NCI-H2107 treated with DMSO at 0.1 percent for 48 hours (cell line): ENCODE measurements at regions not wholly inside any gene's neighbourhood (a gene's known extent, or its start where the extent isn't known, plus 50 kb on each side); places are given as distances from the start of the nearest gene placed in this dataset.
A peak's percentile ranks its signal among the peaks of the same experiment; 100 is the strongest.
"Not testable (repeated sequence)": the region's sequence is repeated elsewhere in the genome, so short reads cannot be mapped to it uniquely, and the experiment has no call there.

Experiments used
- DNase-seq: peaks from one replicate; lab custom pipeline; 2025; ENCODE audit not compliant: unreplicated experiment; lab: John Stamatoyannopoulos, UW

DNA sequence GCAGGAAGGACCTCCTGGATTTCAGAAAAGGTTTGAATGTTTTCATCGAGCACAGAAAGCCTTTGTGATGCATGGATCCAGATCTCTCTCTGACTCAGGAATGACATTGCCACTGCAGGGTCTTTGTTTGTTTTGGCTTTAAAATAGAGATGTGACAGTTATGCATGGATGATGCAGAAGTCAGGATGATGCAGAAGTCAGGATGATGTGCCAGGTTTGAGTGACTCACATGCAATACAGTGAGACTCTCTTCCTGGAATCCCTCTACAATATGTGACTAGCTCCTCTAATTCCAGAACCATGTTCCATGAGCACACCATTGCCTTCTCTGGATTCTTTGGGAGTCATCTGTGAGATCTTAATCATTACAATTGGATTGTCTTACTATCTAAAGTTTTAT, 177.9 kb upstream of the RAB6C start:
- no peak for DNase-seq

DNA sequence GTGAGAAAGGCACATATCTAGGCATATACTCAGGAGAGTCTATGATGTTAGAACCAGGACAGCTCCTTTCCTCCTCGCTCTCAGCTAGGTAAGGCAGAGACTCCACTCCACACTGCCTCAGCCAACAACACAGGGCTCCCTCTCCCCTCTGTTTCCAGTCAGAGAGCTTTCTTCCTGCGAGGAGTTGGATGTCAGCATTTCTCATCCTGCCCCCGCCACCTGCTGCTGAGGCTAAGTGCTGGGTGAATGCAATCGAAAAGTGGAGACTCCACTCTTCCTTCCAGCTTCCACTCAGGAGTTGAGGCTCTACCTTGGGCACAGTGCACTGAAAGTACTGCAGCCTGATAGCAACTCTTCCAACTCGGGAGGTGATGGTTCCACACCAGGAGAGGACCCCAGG, 177.2 kb upstream of the RAB6C start:
- peak; percentile 13 for DNase-seq

DNA sequence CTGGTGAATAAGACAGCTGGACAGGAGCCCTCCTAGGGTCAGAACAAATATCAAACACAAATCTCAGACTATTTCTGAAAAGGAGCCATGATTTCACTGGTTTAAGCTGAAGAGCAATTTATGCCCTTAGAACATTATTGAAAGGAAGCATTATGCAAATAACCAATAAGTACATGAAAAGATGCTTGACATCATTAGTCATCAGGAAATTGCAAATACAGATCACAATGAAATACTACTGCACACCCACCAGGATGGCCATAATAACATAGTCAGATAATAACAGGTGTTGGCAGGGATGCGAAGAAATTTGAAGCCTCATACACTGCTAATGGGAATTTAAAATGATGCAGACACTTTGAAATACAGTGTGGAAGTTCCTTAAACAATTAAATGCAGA, 176.4 kb upstream of the RAB6C start:
- DNase-seq, result peak; percentile 21

DNA sequence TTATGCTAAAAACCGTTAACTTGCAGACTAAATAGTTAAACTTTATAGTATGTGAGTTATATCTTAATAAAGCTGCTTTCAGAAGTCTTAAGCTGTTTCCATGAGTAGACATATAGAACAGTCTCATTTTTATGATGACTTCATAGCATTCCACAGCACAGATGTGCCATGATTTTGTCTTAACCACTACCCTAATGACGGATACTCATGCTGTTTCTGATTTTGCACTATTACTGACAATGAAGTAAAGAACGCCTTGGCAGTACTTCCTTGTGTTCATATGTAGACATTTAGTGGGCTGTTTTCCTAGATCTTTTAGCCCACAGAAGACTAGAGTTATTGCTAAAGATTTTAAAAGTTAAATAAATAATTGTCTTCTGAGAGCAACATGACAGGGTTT, 175.6 kb upstream of the RAB6C start:
- no peak for DNase-seq

DNA sequence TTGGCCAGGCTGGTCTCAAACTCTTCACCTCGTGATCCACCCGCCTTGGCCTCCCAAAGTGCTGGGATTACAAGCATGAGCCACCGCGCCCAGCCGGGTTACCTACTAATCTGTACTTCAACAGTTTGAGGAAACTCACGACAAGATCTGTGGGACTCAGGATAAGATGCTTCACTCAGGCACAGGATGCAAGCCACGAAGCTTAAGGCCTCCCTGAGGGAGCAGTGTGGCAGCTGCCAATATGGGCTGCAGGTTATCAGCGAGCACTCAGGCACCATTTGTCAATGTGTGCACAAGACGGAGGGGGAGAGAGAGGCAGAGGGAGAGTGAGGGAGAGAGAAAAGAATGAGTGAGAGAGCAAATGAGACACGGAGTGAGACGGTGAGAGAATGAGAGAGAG, 173.6 kb upstream of the RAB6C start:
- no peak for DNase-seq

DNA sequence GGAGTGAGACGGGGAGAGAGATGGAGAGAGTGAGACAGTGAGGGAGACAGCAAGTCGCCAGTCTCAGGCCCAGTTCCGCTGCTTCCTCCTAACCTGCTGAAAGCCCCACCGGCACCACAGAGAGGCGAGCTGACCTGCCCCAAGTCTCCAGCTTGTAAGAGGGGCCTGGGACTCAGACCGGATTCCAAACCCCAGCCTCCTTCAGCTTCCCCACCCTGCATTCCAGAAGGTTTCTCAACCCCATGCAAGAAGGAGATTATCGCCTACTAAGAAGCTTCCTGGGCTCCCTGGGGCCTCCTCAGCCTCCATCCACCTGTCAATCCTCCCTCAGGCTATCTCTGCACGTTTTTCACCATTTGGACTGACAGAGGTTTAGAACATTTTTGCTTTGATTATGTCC, 173.1 kb upstream of the RAB6C start:
- DNase-seq, result no peak

DNA sequence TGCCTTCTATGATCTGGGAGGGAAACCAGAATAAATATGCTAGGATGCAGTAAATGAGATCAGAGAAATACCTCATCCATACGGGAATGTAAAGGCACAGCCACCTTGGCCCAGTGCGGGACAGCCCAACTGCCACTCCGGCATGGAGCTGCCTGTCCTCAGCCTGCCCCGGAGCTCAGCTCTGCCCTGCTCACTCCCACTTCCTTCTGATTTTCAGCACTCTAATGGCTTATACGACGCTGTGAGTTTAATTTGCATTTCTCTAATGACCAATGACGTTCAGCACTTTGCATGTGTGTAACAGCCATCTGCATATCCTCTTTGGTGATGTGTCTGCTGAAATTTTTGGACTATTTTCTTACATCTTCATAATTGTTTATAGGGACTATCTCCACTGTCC, 172.5 kb upstream of the RAB6C start:
- DNase-seq, result no peak

DNA sequence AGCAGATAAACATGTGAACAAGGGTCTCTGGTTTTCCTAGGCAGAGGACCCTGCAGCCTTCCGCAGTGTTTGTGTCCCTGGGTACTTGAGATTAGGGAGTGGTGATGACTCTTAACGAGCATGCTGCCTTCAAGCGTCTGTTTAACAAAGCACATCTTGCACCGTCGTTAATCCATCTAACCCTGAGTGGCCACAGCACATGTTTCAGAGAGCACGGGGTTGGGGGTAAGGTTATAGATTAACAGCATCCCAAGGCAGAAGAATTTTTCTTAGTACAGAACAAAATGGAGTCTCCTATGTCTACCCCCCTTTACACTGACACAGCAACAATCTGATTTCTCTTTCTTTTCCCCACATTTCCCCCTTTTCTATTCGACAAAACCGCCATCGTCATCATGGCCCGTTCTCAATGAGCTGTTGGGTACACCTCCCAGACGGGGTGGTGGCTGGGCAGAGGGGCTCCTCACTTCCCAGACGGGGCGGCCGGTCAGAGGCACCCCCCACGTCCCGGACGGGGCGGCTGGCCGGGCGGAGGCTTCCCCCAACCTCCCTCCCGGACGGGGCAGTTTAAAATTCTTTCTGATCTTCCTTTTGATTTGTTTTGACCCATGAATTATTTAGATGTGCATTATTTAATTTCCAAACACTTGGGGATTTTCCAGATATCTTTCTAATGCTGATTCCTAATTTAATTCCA, 171.7 kb upstream of the RAB6C start:
- not testable (repeated sequence) for DNase-seq

DNA sequence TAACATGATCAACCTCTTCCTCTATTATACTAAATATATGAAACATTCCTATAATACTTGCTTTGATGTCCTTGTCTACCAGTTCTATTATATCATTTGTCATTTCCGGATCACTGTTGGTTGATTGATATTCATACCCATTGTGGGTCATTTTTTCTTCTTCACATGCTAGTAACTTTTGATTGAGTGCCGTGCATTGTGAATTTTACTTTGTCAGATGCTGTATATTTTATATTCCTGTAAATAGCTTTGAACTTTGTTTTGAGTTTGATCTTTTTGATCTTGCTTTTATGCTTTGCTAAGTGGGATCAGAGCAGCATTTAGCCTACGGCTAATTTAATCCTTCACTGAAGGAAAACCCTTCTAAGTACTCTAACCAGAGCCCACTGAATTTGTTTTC, 168.9 kb upstream of the RAB6C start:
- no peak for DNase-seq

DNA sequence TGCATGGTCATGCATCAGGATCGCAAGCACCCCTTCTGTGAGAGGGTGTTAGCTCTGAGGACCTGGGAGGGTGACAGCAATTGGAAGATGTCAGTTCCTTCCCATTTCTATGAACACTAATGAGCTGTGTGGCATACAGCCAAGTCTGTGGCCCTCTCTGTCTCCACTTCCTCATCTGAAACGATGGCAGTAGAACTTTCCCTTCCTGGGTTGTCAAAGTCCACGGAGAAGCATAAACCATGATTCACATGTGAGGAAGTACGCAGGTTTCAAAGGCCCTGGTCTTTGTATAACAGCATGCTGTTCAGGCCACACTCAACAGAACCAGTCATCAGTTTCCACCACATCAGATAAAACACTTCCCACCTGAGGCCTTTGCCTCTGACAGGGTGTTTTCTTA, 167.4 kb upstream of the RAB6C start:
- DNase-seq, result no peak

DNA sequence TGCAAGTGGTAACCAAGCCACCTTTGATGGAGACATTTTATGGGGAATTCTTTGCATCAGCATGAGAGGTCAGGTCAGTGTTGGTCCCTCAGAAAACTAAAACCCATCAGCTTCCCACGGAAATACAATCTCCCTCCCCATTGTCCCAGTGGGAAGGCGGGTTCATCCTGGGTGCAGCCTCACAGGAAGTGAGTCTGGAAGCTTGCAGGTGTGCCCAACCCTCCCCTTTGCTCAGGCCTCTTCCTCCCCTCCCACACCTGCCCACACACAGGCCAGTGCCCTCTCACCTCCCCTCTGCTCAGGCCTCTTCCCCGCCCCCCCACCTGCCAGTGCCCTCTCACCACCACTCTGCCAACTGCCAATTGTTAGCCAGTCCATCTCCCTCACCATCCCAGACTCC, 166.8 kb upstream of the RAB6C start:
- no peak for DNase-seq

DNA sequence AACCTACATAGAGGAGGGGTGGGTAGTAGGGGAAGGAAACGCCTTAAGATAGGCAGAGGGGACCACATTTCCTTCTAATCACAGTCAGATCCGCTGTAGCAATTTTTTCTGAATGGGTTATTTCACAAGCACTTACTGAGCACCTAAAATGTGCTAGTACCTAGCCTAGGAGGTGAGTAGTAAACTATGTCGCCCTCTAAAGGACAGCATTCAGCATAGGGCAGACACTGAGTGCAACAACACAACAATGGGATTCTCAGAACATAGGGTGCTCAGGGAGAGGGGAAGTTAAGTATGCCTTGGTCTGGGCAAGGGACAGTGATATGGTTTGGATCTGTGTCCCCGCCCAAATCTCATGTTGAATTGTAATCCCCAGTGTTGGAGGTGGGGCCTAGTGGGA, 166.1 kb upstream of the RAB6C start:
- DNase-seq, result no peak

DNA sequence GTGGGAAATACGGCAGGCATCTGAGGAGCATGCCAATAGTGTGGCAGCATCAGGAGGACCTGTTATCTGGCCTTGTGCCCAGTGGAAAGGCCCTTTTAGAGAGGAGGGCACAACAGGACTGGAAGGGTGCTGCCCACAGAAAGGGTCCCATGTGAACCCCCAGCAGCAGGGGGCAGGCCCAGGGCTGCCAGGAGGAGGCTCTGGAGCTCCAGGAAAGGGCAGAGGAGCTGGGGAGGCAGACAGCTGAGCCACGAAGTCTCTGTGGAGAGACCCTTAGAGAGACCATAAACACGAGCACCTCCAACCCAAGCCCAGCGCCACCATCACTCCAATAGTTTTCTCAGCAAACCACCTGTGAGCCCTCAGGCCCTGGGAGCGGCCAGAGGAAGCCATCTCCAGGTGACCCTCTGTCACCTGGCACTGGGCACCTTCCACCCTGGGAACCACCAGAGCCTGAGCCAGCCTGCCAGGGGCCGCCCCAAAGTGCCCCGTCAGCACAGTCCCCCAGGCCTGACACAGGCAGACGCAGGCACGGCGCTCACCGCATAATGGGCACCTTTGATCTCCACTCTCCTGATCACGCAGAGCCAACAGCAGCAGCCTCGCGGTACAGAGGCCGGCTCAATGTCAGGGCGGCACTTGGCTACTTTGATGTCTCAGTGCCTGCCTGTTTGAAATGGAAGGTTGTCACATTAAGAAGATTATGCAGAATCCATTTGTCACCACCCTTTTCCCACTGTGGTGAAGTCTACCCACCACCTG, 162.5 kb upstream of the RAB6C start:
- DNase-seq, result no peak

DNA sequence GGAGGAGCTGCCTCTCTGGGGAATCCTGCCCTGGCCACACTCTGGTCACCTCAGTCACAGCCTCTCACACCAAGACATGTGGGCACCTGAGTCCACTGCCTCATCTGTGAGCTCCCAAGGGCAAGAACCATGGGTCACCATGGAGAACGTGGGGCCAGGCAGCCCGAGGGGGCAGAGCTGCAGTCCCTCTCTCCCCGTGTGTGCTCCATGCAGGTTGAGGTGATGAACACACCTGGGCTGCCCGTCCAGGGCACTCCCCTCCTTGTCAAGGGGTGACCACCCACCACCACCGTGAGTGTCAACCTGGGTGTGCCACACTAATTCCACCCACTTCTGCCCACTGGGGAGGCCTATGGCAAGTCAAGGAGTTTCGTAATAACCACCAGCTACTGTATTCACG, 159.6 kb upstream of the RAB6C start:
- DNase-seq, result no peak

DNA sequence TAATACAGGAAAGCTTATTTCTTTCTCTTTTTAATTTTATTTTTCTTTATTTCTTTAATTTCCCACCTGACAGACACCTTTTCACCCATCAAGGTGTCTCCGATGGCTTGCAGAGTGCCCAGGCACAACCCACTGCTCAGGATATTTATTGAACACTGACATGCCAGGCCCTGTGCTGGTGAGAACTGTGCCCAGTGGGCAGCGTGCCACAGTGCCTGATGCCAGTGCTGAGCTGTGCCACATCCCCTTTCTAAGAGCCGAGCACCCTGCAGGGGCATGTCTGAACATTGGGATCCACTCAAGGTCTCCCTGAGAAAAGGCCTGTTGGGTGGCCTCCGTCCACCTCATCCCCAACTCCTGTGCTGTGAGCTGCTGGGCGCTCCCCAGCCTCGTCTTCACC, 158.6 kb upstream of the RAB6C start:
- no peak for DNase-seq

DNA sequence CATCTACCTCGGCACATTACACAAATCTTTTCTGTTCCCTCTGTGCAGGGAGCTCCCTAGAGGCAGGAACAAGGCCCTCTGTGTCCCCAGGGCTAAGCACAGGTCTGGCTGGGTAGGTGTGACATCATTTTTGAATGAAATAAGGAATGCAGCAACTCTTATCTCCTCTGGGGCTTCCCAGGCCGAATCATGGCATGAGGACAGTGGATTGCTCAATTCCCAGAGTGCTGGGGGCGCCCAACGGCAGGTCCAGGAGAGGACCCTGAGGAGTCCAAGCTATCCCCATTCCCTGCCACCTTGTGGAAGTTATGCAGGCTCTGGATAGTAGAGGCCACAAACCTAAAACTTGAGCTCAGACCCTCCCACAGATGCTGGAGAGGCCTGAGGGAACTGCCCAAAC, 158.0 kb upstream of the RAB6C start:
- no peak for DNase-seq

DNA sequence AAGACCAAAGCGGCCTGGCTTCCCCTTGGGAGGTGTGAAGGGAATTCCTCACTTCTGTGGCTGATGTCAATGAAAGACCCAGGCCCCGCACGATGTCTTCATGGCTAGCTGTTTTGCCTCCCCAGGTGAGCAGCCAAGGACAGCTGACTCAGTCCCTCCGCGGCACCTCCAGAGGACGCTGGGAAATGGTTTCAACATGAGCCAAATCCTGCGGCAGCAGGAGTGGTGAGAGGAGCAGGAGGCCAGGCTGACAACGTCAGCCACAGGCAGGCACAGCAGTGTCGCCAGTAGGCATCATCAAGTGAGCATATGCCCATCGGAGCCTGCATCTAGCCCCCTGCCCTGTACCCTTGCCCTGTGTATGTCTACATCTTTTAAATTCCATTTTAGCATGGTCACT, 156.4 kb upstream of the RAB6C start:
- DNase-seq, result no peak

DNA sequence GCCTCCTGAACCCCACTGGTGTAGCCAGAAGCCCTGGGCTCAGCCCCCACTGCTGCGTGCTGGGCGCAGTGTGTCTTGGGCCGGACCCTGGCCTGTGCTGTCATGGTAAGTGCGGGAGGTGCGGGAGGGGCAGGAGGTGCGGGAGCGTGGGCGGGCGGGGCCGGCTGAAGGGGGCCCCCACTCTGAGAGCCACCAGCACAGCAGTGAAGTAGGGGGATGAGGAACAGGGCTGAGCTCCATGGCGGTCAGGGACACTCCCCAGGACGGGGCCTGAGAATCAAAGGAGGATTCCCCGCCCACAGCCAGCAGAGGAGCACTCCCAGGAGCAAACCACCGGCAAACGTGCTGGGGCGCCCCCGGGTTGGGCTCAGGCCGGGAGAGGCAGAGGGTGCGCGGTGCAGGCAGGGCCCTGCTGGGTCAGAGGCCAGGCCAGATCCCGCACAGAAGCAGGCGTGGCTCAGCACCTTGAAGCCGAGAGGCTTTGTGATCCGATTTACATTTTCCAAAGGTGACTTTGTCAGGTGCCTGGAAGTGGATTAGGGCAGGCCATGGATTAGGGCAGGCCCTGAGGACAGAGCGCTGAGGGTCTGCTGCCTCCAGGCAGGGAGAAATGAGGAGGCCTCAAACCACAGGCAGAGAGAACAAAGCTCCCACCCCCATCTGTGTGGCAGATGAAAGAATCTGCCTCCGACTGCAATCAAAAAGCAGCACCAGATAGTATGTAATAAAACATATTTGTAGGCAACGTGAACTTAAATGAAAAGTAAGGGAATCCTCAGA, 152.0 kb upstream of the RAB6C start:
- no peak for DNase-seq

DNA sequence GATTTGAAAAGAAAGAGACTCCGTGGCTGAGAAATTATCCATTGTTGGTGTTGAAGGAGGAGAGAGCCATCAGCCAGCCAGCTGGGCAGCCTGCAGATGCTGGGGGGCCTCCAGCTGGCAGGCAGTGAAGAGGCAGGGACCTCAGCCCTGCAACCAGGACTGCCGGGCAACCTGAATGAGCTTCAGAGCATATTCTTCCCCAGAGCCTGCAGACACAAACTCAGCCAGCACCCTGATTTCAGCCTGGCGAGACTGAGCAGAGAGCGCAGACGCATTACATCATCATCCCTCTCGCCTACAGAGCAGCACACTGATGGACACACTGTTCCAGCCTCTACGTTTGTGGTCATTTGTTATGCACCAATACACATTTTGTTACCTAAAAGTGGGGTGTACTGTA, 150.7 kb upstream of the RAB6C start:
- no peak for DNase-seq

DNA sequence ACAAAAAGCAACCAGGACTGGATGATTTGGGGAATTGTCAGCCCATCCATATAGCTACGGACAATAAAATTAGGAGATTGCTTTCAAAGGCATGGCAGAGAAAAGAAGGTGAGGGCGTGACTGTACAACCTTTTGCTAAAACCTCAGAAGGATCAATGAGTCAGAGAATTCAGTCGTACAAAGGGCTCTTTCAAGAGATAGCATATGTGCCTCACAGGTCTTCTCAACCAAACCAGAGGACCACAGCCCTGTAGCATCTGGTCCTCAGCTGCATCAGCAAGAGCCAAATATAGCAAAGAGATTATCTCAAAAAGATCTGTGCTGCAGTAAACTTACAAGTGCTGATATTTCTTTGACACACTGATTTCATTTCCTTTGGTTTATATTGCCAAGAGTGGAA, 149.9 kb upstream of the RAB6C start:
- no peak for DNase-seq

DNA sequence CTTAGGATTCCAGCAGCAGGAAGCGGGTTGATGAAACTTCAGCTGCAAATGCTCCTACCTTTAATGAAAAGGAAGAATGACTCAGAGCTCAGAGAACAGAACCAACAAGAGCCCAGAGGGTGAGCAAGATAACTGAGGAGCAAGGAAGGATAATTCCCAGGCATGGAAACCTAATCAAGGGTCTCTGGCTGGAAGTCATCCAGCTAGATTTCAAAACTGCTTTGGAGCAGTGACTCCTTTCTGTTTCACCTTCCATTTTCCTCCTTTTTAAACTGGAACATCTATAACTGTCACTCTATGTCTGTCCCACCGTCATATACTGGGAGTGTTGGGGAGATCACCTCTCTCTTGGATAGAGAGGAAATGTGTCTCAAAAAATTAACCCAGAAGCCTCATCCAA, 148.4 kb upstream of the RAB6C start:
- no peak for DNase-seq

DNA sequence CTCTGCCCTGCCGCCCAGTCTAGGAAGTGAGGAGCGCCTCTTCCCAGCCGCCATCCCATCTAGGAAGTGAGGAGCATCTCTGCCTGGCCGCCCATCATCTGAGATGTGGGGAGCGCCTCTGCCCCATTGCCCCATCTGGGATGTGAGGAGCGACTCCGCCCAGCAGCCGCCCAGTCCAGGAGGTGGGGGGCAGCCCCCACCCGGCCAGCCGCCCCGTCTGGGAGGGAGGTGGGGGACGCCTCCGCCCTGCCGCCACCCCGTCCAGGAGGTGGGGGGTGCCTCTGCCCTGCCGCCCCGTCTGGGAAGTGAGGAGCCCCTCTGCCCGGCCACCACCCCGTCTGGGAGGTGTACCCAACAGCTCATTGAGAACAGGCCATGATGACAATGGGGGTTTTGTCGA, 146.0 kb upstream of the RAB6C start:
- DNase-seq, result not testable (repeated sequence)
